GM06990 (cell line): ENCODE measurements at regions not wholly inside any gene's neighbourhood (a gene's known extent, or its start where the extent isn't known, plus 50 kb on each side); places are given as distances from the start of the nearest gene placed in this dataset.

Experiments used
- DNase-seq: peaks from one replicate; pipeline ENCODE4 v3.0.0-alpha.2; 2011; ENCODE audit not compliant: insufficient read length; ENCODE audit errors: extremely low read depth
- H3K27me3 ChIP-seq: replicated peaks from 2 replicates; pipeline ENCODE4 v1.6.0; 2011; ENCODE audit warnings: low read length; ENCODE audit not compliant: control insufficient read depth, insufficient read depth
- H3K36me3 ChIP-seq: 2 replicates; pipeline ENCODE4 v1.5.1; 2011; ENCODE audit warnings: low read length; ENCODE audit not compliant: control insufficient read depth, insufficient read depth
- H3K4me3 ChIP-seq: replicated peaks from 2 replicates; pipeline ENCODE4 v1.5.1; 2011; ENCODE audit warnings: low read depth, mild to moderate bottlenecking, control low read depth, low read length
- TF ChIP-seq, protein P1 (sequence below): IDR thresholded peaks from 2 replicates; pipeline ENCODE4 v1.5.1; 2011; ENCODE audit warnings: low read length, control low read depth, mild to moderate bottlenecking, inconsistent platforms; ENCODE audit not compliant: insufficient read depth, poor library complexity, severe bottlenecking

DNA sequence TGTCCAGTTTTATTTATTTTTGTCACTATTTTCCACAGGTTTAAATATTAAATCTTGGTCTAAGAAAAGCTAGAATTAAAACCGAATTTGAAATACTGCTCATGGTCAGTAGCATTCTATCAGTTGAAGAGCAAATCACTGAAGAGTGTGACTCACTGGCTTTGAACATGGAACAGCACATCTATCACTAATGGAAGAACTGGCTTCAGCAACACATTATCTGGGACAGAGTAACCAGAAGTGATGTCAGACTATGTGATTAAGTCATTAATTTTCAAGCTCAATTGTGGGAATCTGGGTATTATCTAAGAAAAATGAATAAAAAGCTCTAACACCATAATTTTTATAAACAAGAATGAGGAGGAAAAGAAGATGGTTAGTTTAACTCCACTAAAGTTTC, 527.5 kb downstream of the TMTC2 start:
- DNase-seq = no peak

DNA sequence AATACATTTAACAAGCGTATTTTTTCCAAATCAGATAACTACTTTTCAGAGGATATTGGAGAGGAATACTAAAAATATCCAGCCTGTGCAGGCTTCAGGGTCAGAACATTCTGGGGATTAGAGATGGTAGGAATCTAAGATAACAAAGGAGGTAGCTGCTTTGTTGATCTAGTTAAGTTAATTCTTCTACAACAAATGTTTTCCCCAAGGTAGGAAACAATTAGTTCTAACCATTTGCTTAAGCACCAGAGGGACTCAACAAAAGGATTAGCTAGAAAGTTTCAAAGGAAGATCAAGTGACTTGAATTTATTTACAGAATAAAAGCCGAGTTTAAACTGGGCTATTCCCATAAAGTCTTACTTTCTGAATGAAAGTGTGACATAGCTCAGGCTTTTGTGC, 524.2 kb downstream of the TMTC2 start:
- Histone ChIP-seq H3K36me3 (no peaks in the 10 kb centered on the region), H3K4me3 (no peak overlapping the region), H3K27me3 (no peaks in the 10 kb centered on the region)
- TF ChIP-seq, protein P1, sequence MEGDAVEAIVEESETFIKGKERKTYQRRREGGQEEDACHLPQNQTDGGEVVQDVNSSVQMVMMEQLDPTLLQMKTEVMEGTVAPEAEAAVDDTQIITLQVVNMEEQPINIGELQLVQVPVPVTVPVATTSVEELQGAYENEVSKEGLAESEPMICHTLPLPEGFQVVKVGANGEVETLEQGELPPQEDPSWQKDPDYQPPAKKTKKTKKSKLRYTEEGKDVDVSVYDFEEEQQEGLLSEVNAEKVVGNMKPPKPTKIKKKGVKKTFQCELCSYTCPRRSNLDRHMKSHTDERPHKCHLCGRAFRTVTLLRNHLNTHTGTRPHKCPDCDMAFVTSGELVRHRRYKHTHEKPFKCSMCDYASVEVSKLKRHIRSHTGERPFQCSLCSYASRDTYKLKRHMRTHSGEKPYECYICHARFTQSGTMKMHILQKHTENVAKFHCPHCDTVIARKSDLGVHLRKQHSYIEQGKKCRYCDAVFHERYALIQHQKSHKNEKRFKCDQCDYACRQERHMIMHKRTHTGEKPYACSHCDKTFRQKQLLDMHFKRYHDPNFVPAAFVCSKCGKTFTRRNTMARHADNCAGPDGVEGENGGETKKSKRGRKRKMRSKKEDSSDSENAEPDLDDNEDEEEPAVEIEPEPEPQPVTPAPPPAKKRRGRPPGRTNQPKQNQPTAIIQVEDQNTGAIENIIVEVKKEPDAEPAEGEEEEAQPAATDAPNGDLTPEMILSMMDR = no peak
- DNase-seq = no peak

More for the DNA sequence above, 527.5 kb downstream of the TMTC2 start:
- Histone ChIP-seq H3K36me3 (no peaks in the 10 kb centered on the region), H3K27me3 (no peaks in the 10 kb centered on the region), H3K4me3 (no peak overlapping the region)
- TF ChIP-seq, protein P1 = no peak

DNA sequence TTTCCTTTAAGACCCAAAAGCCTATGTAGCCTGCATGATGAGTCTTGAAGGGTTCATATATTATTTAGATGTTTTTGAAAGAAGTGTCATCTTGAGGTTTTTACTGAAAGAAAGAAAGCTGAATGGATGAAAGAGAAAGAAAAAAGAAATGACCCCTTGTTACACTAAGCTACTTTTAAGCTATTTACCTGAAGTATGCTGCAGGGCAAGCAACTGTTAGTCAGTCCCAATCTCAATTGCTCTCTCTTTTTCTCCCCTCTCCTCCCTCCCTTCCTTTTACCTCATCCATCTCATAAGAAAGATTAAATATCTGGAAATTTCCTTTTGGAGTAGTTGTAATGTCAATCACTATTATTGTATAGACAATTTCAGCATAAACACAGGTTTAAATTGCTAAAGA, 512.4 kb downstream of the TMTC2 start:
- Histone ChIP-seq H3K27me3 (no peaks in the 10 kb centered on the region), H3K4me3 (no peak overlapping the region), H3K36me3 (no peaks in the 10 kb centered on the region)
- DNase-seq = no peak
- TF ChIP-seq, protein P1 = no peak

DNA sequence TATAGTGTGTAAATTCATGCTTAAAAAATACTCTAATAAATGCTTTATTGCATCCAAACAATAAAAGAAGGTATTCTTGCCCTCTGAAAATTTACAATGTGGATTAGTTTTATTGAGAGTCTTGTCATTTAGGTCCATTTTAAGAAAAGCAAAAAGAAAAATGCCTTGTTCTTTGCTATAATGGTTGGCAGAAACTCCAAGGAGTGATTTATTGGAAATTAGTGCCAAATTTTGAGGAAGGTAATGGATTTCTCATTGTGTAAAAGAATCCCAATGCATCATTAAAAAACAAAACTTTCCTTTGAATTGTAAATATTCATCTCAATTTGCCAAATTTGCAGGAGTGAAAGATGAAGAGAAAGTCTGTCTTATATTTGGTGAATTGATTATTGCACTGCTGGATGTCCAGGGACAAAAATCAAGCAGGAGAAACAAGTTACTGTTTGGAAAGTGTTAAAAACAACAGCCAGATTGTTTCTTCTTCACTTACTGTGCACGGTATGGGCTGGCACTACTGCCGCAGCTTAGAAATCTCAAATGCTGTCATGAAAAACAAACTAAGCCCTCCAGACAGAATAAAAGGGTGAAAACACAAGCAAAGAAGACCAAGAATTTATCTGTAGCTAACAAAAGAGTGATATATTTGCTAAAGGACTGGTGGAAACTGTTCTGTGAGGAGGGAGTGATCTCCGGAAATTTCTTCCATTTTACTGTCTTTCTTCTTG, 511.7 kb downstream of the TMTC2 start:
- Histone ChIP-seq H3K36me3 (no peaks in the 10 kb centered on the region), H3K27me3 (no peaks in the 10 kb centered on the region), H3K4me3 (no peak overlapping the region)
- no peak for DNase-seq
- TF ChIP-seq, protein P1 = no peak

- DNase-seq = no peak
- TF ChIP-seq, protein P1 = no peak
- H3K36me3 ChIP-seq = no peaks in the 10 kb centered on the region
- no peaks in the 10 kb centered on the region for H3K27me3 ChIP-seq
- H3K4me3 ChIP-seq = no peak overlapping the region
These were observed 510.8 kb downstream of the TMTC2 start for GRCh38 chr12:83197483-83197914.
